A673 (cell line): ENCODE measurements at regions not wholly inside any gene's neighbourhood (a gene's known extent, or its start where the extent isn't known, plus 50 kb on each side); places are given as distances from the start of the nearest gene placed in this dataset.

Source experiments
- BruUV-seq: library from RNA; stranded (reverse); fragments of 400-500 nt; replicated peaks from 2 replicates; lab custom pipeline; 2021; lab: Mats Ljungman, UMichigan
- CTCF ChIA-PET: fragments of 300-600 bp; sonication (Branson Sonifier 250); formaldehyde crosslinking; loops from one replicate; lab custom pipeline; 2022; ENCODE audit warnings: antibody characterized with exemption; lab: Charles Lee
- POLR2A ChIA-PET: fragments of 300-600 bp; sonication (Branson Sonifier 250); formaldehyde crosslinking; loops from one replicate; lab custom pipeline; 2022; ENCODE audit warnings: antibody characterized with exemption; ENCODE audit not compliant: low non-redundant PET; lab: Charles Lee
- DNase-seq: peaks from one replicate; pipeline ENCODE4 v3.0.0-alpha.2; 2015; ENCODE audit warnings: low spot score
- H3K27ac ChIP-seq: fragments of 200-600 bp; sonication (generic); 2 replicates; pipeline ENCODE4 v1.5.1; 2016; ENCODE audit warnings: mixed run types, low read depth, mild to moderate bottlenecking, mixed read lengths, antibody characterized with exemption, low read length; ENCODE audit not compliant: poor library complexity, severe bottlenecking
- H3K27me3 ChIP-seq: fragments of 200-600 bp; sonication (generic); replicated peaks from 2 replicates; pipeline ENCODE4 v1.6.1; 2017; ENCODE audit warnings: mixed run types, low read depth, mild to moderate bottlenecking, mixed read lengths, antibody characterized with exemption, low read length; ENCODE audit not compliant: insufficient read depth, poor library complexity
- H3K36me3 ChIP-seq: fragments of 200-600 bp; sonication (generic); 2 replicates; pipeline ENCODE4 v1.6.1; 2016; ENCODE audit warnings: mixed run types, mild to moderate bottlenecking, mixed read lengths, antibody characterized with exemption, low read length; ENCODE audit not compliant: insufficient read depth, poor library complexity, severe bottlenecking
- H3K4me1 ChIP-seq: fragments of 200-600 bp; sonication (generic); 2 replicates; pipeline ENCODE4 v1.6.1; 2017; ENCODE audit warnings: mixed run types, mild to moderate bottlenecking, mixed read lengths, antibody characterized with exemption, low read length; ENCODE audit not compliant: insufficient read depth, poor library complexity, severe bottlenecking
- H3K4me3 ChIP-seq: fragments of 200-600 bp; sonication (generic); 2 replicates; pipeline ENCODE4 v1.5.1; 2016; ENCODE audit warnings: low read depth, mixed run types, mild to moderate bottlenecking, mixed read lengths, low read length; ENCODE audit not compliant: poor library complexity, severe bottlenecking
- H3K9me3 ChIP-seq: fragments of 200-600 bp; sonication (generic); 2 replicates; pipeline ENCODE4 v1.6.1; 2016; ENCODE audit warnings: mixed run types, low read depth, mild to moderate bottlenecking, mixed read lengths, antibody characterized with exemption, low read length; ENCODE audit not compliant: poor library complexity, severe bottlenecking
- EZH2 ChIP-seq: fragments of 200-600 bp; sonication (generic); IDR thresholded peaks from 2 replicates; pipeline ENCODE4 v1.6.1; 2017; ENCODE audit warnings: borderline replicate concordance, low read depth, mild to moderate bottlenecking, mixed read lengths, antibody characterized with exemption, low read length; ENCODE audit not compliant: poor library complexity, severe bottlenecking
- intact Hi-C: fragments of 100-400 bp; cut with micrococcal nuclease; formaldehyde crosslinking; loops from one replicate; pipeline ENCODE4 v1.10.0; 2022; ENCODE audit not compliant: unreplicated experiment
- TF ChIP-seq, protein P1 (sequence below): fragments of 300-800, 200-600 bp; sonication (generic); conservative IDR thresholded peaks from 2 replicates; pipeline ENCODE4 v1.5.1; 2017; ENCODE audit warnings: low read depth, mild to moderate bottlenecking, antibody characterized with exemption, low read length, moderate library complexity, mixed read lengths

DNA sequence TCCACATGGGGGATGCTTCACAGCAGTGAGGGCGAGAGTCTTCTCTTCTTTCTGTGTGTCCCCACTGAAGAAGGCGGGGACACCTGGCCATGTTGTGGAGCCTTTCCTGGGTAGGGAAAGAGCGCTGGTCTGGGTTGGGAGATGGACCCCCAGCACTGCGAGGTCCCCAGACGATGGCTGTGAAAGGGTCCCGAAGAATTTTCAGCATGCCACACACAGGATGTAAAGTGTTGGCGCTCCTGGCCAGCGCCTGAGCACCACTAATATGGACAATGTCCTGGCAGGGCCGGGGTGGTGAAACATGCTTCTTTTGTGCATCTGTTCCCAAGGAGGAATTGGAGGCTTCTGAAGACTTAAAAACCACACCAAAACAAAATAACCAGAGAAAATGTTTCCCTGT lies 77.2 kb downstream of the GLI2 start:
- no peak for DNase-seq
- intact Hi-C loops, result no loop called here
- POLR2A ChIA-PET, result no interaction called here
- H3K9me3 ChIP-seq, result no peaks in the 10 kb centered on the region
- H3K27ac ChIP-seq, result no peak overlapping the region
- no peaks in the 10 kb centered on the region for H3K27me3 ChIP-seq
- no TSS peak for BruUV-seq
- H3K4me1 ChIP-seq, result peaks cover 20% of the 10 kb centered on the region
- no peaks in the 10 kb centered on the region for H3K36me3 ChIP-seq
- CTCF ChIA-PET, result no interaction called here
- TF ChIP-seq EZH2, result no peak
- TF ChIP-seq, protein P1, sequence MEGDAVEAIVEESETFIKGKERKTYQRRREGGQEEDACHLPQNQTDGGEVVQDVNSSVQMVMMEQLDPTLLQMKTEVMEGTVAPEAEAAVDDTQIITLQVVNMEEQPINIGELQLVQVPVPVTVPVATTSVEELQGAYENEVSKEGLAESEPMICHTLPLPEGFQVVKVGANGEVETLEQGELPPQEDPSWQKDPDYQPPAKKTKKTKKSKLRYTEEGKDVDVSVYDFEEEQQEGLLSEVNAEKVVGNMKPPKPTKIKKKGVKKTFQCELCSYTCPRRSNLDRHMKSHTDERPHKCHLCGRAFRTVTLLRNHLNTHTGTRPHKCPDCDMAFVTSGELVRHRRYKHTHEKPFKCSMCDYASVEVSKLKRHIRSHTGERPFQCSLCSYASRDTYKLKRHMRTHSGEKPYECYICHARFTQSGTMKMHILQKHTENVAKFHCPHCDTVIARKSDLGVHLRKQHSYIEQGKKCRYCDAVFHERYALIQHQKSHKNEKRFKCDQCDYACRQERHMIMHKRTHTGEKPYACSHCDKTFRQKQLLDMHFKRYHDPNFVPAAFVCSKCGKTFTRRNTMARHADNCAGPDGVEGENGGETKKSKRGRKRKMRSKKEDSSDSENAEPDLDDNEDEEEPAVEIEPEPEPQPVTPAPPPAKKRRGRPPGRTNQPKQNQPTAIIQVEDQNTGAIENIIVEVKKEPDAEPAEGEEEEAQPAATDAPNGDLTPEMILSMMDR, result no peak
- H3K4me3 ChIP-seq, result no peak overlapping the region

GRCh38 chr2:120814352-120814751 lies 78.7 kb downstream of the GLI2 start:
- Histone ChIP-seq H3K27ac (no peak overlapping the region), H3K4me3 (no peak overlapping the region), H3K27me3 (no peaks in the 10 kb centered on the region), H3K9me3 (no peaks in the 10 kb centered on the region), H3K36me3 (no peaks in the 10 kb centered on the region), H3K4me1 (peaks cover 28% of the 10 kb centered on the region)
- ChIA-PET POLR2A (no interaction called here), CTCF (no interaction called here)
- DNase-seq, result no peak
- no TSS peak for BruUV-seq
- intact Hi-C loops, result no loop called here
- TF ChIP-seq, protein P1, result no peak
- no peak for TF ChIP-seq EZH2

GRCh38 chr2:120815292-120815691 lies 79.6 kb downstream of the GLI2 start:
- Histone ChIP-seq H3K9me3 (no peaks in the 10 kb centered on the region), H3K36me3 (no peaks in the 10 kb centered on the region), H3K27me3 (no peaks in the 10 kb centered on the region), H3K27ac (no peak overlapping the region), H3K4me1 (peaks cover 28% of the 10 kb centered on the region), H3K4me3 (no peak overlapping the region)
- intact Hi-C loops, result no loop called here
- ChIA-PET POLR2A (no interaction called here), CTCF (no interaction called here)
- no peak for TF ChIP-seq EZH2
- BruUV-seq, result no TSS peak
- DNase-seq, result no peak

DNA sequence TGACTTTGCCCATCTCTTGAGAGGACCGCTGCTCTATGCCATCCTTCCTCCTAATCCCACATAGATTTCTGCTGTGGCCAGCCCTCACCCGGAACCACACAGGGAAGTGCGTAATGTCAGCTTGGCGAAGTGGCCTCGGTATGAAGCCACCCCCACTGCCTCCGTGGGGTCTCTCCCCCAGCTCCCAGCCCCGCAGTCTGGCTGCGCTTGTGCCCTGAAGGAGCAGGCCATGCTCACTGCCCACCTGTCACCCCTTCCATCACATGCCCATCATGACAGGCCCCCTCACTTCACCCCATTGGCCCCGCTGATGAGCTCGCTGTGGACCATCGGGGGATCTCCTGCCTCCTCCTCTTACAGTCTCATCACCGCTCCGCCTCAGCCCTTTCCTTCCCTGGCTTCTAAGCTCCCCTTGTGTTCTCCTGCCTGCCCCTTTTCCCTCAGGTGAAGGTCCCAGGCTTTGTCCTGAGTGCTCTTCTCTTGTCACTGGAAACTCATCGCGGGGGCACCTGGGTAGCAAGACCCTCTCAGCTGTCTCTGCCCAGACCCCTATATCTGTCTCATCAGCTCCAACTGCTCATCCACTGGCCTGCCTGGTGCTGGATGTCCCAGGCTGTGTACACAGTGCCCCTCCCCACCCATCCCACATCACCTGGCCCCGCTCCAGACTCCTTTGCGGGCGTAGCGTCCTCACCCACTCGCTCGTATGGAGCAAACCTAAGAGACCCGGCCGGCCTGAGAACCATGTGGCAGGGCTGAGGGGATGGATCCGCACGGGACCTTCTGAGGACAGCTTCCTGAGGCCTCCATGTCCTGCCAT lies 81.7 kb downstream of the GLI2 start:
- intact Hi-C loops, result no loop called here
- no peaks in the 10 kb centered on the region for H3K36me3 ChIP-seq
- DNase-seq, result no peak
- H3K4me1 ChIP-seq, result peaks cover 35% of the 10 kb centered on the region
- TF ChIP-seq EZH2, result no peak
- TF ChIP-seq, protein P1, result no peak
- no peaks in the 10 kb centered on the region for H3K9me3 ChIP-seq
- no peak overlapping the region for H3K4me3 ChIP-seq
- no peaks in the 10 kb centered on the region for H3K27me3 ChIP-seq
- no TSS peak for BruUV-seq
- POLR2A ChIA-PET, result no interaction called here
- CTCF ChIA-PET, result no interaction called here
- peak overlapping the region; percentile 62 for H3K27ac ChIP-seq
